PC-9 (cell line): ENCODE measurements at regions not wholly inside any gene's neighbourhood (a gene's known extent, or its start where the extent isn't known, plus 50 kb on each side); places are given as distances from the start of the nearest gene placed in this dataset.

Experiments
- BruUV-seq: library from RNA; stranded (reverse); fragments of 400-500 nt; replicated peaks from 2 replicates; lab custom pipeline; 2021; lab: Mats Ljungman, UMichigan
- CTCF ChIA-PET: fragments of 300-600 bp; sonication (Branson Sonifier 250); formaldehyde crosslinking; loops from one replicate; lab custom pipeline; 2022; ENCODE audit warnings: antibody characterized with exemption; lab: Charles Lee
- POLR2A ChIA-PET: fragments of 300-600 bp; sonication (Branson Sonifier 250); formaldehyde crosslinking; loops from one replicate; lab custom pipeline; 2022; ENCODE audit warnings: antibody characterized with exemption; ENCODE audit not compliant: unreplicated experiment; lab: Charles Lee
- DNase-seq, 2 experiments: peaks; one replicate each; pipeline versions ENCODE4 v3.0.0 to v3.0.0-alpha.2; 2015 to 2022; ENCODE audit warnings: mixed read lengths in 1 of 2
- H2AFZ ChIP-seq: fragments of 200-600 bp; sonication (generic); 2 replicates; pipeline ENCODE4 v1.8.1; 2017; ENCODE audit warnings: antibody characterized with exemption
- H3F3A ChIP-seq: fragments of 200-600 bp; sonication (generic); 2 replicates; pipeline ENCODE4 v1.8.1; 2017; ENCODE audit warnings: antibody characterized with exemption, mild to moderate bottlenecking, low read depth; ENCODE audit not compliant: insufficient read depth
- H3K27ac ChIP-seq: fragments of 200-600 bp; sonication (generic); 2 replicates; pipeline ENCODE4 v1.6.1; 2016; ENCODE audit warnings: mixed run types
- H3K27me3 ChIP-seq: fragments of 200-600 bp; sonication (generic); 2 replicates; pipeline ENCODE4 v1.6.1; 2016; ENCODE audit warnings: low read depth, mixed run types; ENCODE audit not compliant: insufficient read depth
- H3K36me3 ChIP-seq: fragments of 200-600 bp; sonication (generic); 2 replicates; pipeline ENCODE4 v1.6.1; 2016; ENCODE audit warnings: low read depth, mixed run types
- H3K4me1 ChIP-seq: fragments of 200-600 bp; sonication (generic); replicated peaks from 2 replicates; pipeline ENCODE4 v1.6.1; 2016; ENCODE audit warnings: mixed run types; ENCODE audit not compliant: insufficient read depth
- H3K4me2 ChIP-seq: fragments of 200-600 bp; sonication (generic); 2 replicates; pipeline ENCODE4 v1.6.1; 2017; ENCODE audit warnings: mixed run types
- H3K4me3 ChIP-seq: fragments of 200-600 bp; sonication (generic); 2 replicates; pipeline ENCODE4 v1.6.1; 2016; ENCODE audit warnings: mixed run types
- H3K79me2 ChIP-seq: fragments of 200-600 bp; sonication (generic); 2 replicates; pipeline ENCODE4 v1.6.1; 2017; ENCODE audit warnings: low read depth, mixed run types
- H3K9me2 ChIP-seq: fragments of 200-600 bp; sonication (generic); 2 replicates; pipeline ENCODE4 v1.8.1; 2017; ENCODE audit warnings: mild to moderate bottlenecking; ENCODE audit not compliant: insufficient read depth
- H3K9me3 ChIP-seq: fragments of 200-600 bp; sonication (generic); 2 replicates; pipeline ENCODE4 v1.8.1; 2016; ENCODE audit warnings: low read depth; ENCODE audit not compliant: insufficient read depth
- H4K20me1 ChIP-seq: fragments of 200-600 bp; sonication (generic); 2 replicates; pipeline ENCODE4 v1.8.1; 2017; ENCODE audit not compliant: insufficient read depth
- EZH2 ChIP-seq: fragments of 200-600 bp; sonication (generic); IDR thresholded peaks from 2 replicates; pipeline ENCODE4 v1.8.0; 2017; ENCODE audit warnings: antibody characterized with exemption, low read depth
- intact Hi-C: fragments of 100-400 bp; cut with micrococcal nuclease; formaldehyde crosslinking; loops from one replicate; pipeline ENCODE4 v1.10.0; 2022; ENCODE audit not compliant: unreplicated experiment
- TF ChIP-seq, protein P1 (sequence below): fragments of 200-600 bp; sonication (generic); conservative IDR thresholded peaks from 2 replicates; pipeline ENCODE4 v1.6.1; 2017; ENCODE audit warnings: mixed run types, antibody characterized with exemption, mild to moderate bottlenecking, moderate library complexity

DNA sequence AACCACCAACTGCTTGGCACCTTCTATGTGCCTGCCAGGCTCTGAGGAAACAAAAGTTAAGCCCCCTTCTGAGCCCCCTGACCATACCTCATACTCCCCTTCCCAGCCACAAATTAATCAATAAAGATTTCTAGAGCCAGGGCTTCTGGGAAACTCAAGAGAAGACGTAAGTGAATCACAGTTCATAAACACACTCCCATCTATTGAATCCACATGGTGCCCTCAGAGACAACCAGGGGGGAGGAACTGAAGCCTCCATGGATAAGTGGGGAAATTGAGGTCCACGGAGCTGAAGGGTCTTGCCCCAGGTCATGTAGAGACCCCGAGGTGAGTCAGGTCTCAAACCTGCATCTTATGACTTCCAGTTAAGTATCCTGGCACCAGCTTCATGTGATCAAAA is 150.6 kb downstream of the MN1 start:
- CTCF ChIA-PET, result no interaction called here
- BruUV-seq, result no TSS peak

DNA sequence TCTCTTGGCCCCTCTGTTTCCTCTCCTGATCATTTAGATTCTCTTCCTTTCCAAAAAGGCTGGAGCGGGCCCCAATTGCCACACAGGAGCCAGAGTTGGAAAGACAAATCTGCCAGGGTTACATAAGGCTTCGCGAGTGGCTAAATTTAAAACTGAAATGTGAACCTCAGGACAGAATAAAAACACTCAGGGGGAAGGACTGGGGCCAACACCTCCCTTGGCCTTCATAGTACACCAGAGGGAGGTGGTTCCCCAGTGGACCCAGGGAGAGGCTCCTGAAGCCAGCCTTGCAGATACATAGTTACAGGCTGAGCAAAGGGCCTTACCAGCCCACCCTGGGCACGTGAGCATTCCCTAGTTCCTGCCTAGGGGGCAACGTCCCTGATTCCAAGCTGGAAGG is 150.1 kb downstream of the MN1 start:
- POLR2A ChIA-PET, result no interaction called here
- intact Hi-C loops, result no loop called here

More for the DNA sequence above, 150.6 kb downstream of the MN1 start:
- Histone ChIP-seq H3K79me2 (no peaks in the 10 kb centered on the region), H3K9me2 (no peaks in the 10 kb centered on the region), H3K4me3 (no peak overlapping the region), H3K9me3 (no peaks in the 10 kb centered on the region), H3K4me2 (no peak overlapping the region), H3K27me3 (no peaks in the 10 kb centered on the region), H3F3A (no peaks in the 10 kb centered on the region), H4K20me1 (no peaks in the 10 kb centered on the region), H3K36me3 (no peaks in the 10 kb centered on the region), H2AFZ (no peak overlapping the region), H3K27ac (no peak overlapping the region), H3K4me1 (no peaks in the 10 kb centered on the region)
- POLR2A ChIA-PET, result no interaction called here
- TF ChIP-seq, protein P1, sequence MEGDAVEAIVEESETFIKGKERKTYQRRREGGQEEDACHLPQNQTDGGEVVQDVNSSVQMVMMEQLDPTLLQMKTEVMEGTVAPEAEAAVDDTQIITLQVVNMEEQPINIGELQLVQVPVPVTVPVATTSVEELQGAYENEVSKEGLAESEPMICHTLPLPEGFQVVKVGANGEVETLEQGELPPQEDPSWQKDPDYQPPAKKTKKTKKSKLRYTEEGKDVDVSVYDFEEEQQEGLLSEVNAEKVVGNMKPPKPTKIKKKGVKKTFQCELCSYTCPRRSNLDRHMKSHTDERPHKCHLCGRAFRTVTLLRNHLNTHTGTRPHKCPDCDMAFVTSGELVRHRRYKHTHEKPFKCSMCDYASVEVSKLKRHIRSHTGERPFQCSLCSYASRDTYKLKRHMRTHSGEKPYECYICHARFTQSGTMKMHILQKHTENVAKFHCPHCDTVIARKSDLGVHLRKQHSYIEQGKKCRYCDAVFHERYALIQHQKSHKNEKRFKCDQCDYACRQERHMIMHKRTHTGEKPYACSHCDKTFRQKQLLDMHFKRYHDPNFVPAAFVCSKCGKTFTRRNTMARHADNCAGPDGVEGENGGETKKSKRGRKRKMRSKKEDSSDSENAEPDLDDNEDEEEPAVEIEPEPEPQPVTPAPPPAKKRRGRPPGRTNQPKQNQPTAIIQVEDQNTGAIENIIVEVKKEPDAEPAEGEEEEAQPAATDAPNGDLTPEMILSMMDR, result no peak
- no peak for TF ChIP-seq EZH2
- DNase-seq, result no peak
- intact Hi-C loops, result no loop called here

DNA sequence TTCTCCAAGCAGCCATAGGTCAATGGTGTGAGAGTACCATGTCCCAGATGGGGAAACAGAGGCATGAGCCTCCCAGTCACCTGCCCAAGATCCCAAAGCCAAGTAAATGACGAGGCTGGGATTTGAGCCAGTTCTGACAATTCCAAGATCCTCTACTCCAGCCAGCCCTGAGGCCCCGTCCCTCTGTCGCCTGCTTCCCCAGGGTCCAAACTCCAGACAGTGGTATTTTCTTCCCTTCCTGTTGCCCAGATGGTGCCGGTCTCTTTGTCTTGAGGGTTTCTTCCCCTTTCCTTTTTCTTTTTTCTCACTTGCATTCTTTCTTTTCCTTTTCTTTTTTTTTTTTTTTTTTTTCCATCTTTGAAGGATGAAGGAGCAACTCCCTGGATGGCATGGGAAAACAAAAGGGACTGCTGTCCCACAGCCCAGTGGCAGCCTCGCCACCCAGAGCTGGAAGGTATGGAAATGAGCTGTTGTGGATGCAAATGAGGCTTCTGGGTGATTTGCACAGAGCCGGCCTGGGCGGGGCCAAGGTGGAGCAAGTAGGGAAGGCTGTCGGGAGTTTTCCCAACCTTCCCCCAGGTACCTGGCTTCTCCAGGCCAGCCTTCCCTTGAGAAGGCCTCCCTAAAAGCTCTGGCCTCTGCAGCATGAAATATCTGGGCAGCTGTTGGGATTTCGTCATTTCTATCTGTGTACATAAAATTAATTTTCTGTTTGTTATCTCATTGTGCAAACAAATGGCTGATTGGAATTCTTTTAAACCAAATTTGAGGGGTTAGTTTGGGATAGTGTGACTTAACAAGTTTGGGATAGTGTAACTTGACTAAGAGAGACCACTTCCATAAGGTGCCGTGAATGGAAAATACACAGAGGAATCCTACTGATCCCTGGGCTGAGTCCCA is 146.8 kb downstream of the MN1 start:
- H3K79me2 ChIP-seq, result no peaks in the 10 kb centered on the region
- no peak for DNase-seq
- no peak overlapping the region for H3K4me3 ChIP-seq
- ChIA-PET POLR2A (no interaction called here), CTCF (no interaction called here)
- H2AFZ ChIP-seq, result no peak overlapping the region
- H3K36me3 ChIP-seq, result no peaks in the 10 kb centered on the region
- H4K20me1 ChIP-seq, result no peaks in the 10 kb centered on the region
- TF ChIP-seq, protein P1, result no peak
- no peak for TF ChIP-seq EZH2
- no peak overlapping the region for H3K27ac ChIP-seq
- no peaks in the 10 kb centered on the region for H3K27me3 ChIP-seq
- no peaks in the 10 kb centered on the region for H3K4me1 ChIP-seq
- no TSS peak for BruUV-seq
- intact Hi-C loops, result no loop called here
- no peaks in the 10 kb centered on the region for H3F3A ChIP-seq
- H3K9me2 ChIP-seq, result no peaks in the 10 kb centered on the region
- H3K4me2 ChIP-seq, result no peak overlapping the region
- no peaks in the 10 kb centered on the region for H3K9me3 ChIP-seq

More for the DNA sequence above, 150.1 kb downstream of the MN1 start:
- H3K36me3 ChIP-seq, result no peaks in the 10 kb centered on the region
- H3K79me2 ChIP-seq, result no peaks in the 10 kb centered on the region
- no peaks in the 10 kb centered on the region for H4K20me1 ChIP-seq
- no peaks in the 10 kb centered on the region for H3F3A ChIP-seq
- no peaks in the 10 kb centered on the region for H3K27me3 ChIP-seq
- H3K27ac ChIP-seq, result no peak overlapping the region
- BruUV-seq, result no TSS peak
- TF ChIP-seq, protein P1, result no peak
- TF ChIP-seq EZH2, result no peak
- H3K4me1 ChIP-seq, result no peaks in the 10 kb centered on the region
- no peaks in the 10 kb centered on the region for H3K9me2 ChIP-seq
- H3K4me2 ChIP-seq, result no peak overlapping the region
- CTCF ChIA-PET, result no interaction called here
- no peak overlapping the region for H3K4me3 ChIP-seq
- DNase-seq, result no peak
- no peaks in the 10 kb centered on the region for H3K9me3 ChIP-seq
- H2AFZ ChIP-seq, result no peak overlapping the region
